SK-N-SH (cell line): ENCODE measurements at regions not wholly inside any gene's neighbourhood (a gene's known extent, or its start where the extent isn't known, plus 50 kb on each side); places are given as distances from the start of the nearest gene placed in this dataset.

Experiments used
- CTCF ChIA-PET: fragments of 300-600, 350-600 bp; formaldehyde crosslinking; extraction: SDS; loops from one replicate; lab custom pipeline; 2021; lab: Yijun Ruan, JAX
- POLR2A ChIA-PET: fragments of 350-600 bp; sonication (Branson Sonifier 250); formaldehyde crosslinking; extraction: SDS; loops from one replicate; lab custom pipeline; 2020; ENCODE audit warnings: antibody characterized with exemption, inconsistent platforms; lab: Yijun Ruan, JAX
- DNase-seq: peaks from one replicate; pipeline ENCODE4 v3.0.0; 2012
- H2AFZ ChIP-seq: fragments of 200-600 bp; sonication (generic); 2 replicates; pipeline ENCODE4 v1.8.1; 2016; ENCODE audit warnings: antibody characterized with exemption, mild to moderate bottlenecking, low read depth
- H3F3A ChIP-seq: fragments of 200-600 bp; sonication (generic); replicated peaks from 2 replicates; pipeline ENCODE3; 2016; ENCODE audit warnings: antibody characterized with exemption, mild to moderate bottlenecking; ENCODE audit not compliant: insufficient read depth
- H3K27ac ChIP-seq, 2 experiments: fragments of 200-500 bp in 1 of 2; fragments of 200-600 bp in 1 of 2; sonication (Bioruptor generic) in 1 of 2; sonication (generic), shearing (Covaris generic) in 1 of 2; 2 replicates each; pipeline versions ENCODE4 v1.5.1 to v1.6.1; 2014 to 2016; ENCODE audit warnings: low read depth in 2 of 2, inconsistent platforms in 1 of 2, low read length in 1 of 2, mild to moderate bottlenecking in 1 of 2, mixed read lengths in 1 of 2
- H3K27me3 ChIP-seq: fragments of 200-600 bp; sonication (generic), shearing (Covaris generic); 2 replicates; pipeline ENCODE4 v1.6.1; 2016; ENCODE audit warnings: mixed run types; ENCODE audit not compliant: insufficient read depth
- H3K36me3 ChIP-seq, 2 experiments: fragments of 200-500 bp in 1 of 2; fragments of 200-600 bp in 1 of 2; sonication (Bioruptor generic) in 1 of 2; sonication (generic) in 1 of 2; replicated peaks in 1 of 2; 2 replicates each; pipeline versions ENCODE3 to v1.5.1; 2014 to 2016; ENCODE audit warnings: low read length in 1 of 2, mild to moderate bottlenecking in 1 of 2; ENCODE audit not compliant: insufficient read depth in 2 of 2, control insufficient read depth in 1 of 2
- H3K4me1 ChIP-seq, 2 experiments: fragments of 200-500 bp in 1 of 2; fragments of 200-600 bp in 1 of 2; sonication (Bioruptor generic) in 1 of 2; sonication (generic), shearing (Covaris generic) in 1 of 2; 2 replicates each; pipeline versions ENCODE4 v1.5.1 to v1.6.1; 2014 to 2016; ENCODE audit warnings: low read depth in 1 of 2, low read length in 1 of 2, mixed run types in 1 of 2; ENCODE audit not compliant: insufficient read depth in 2 of 2, control insufficient read depth in 1 of 2
- H3K4me2 ChIP-seq: fragments of 200-600 bp; sonication (generic), shearing (Covaris generic); 2 replicates; pipeline ENCODE4 v1.6.1; 2017; ENCODE audit warnings: mixed run types
- H3K4me3 ChIP-seq, 2 experiments: fragments of 200-500 bp in 1 of 2; fragments of 200-600 bp in 1 of 2; sonication (Bioruptor generic) in 1 of 2; sonication (generic), shearing (Covaris generic) in 1 of 2; 2 replicates each; pipeline versions ENCODE4 v1.5.1 to v1.8.1; 2014 to 2016; ENCODE audit warnings: low read depth in 2 of 2, inconsistent platforms in 1 of 2, low read length in 1 of 2, mild to moderate bottlenecking in 1 of 2, mixed read lengths in 1 of 2, moderate library complexity in 1 of 2
- H3K79me2 ChIP-seq: fragments of 200-600 bp; sonication (generic); 2 replicates; pipeline ENCODE4 v1.8.1; 2017; ENCODE audit warnings: mild to moderate bottlenecking; ENCODE audit not compliant: insufficient read depth
- H3K9ac ChIP-seq: fragments of 200-600 bp; sonication (generic); 2 replicates; pipeline ENCODE4 v1.6.1; 2017; ENCODE audit warnings: mixed run types
- H3K9me2 ChIP-seq: fragments of 200-600 bp; sonication (generic); 2 replicates; pipeline ENCODE4 v1.6.1; 2017; ENCODE audit warnings: mixed run types
- H3K9me3 ChIP-seq: fragments of 200-600 bp; sonication (generic); 2 replicates; pipeline ENCODE4 v1.6.1; 2017; ENCODE audit warnings: mixed run types, mild to moderate bottlenecking, moderate library complexity
- H4K20me1 ChIP-seq: fragments of 200-600 bp; sonication (generic); 2 replicates; pipeline ENCODE4 v1.6.1; 2017; ENCODE audit warnings: mild to moderate bottlenecking, mixed run types; ENCODE audit not compliant: insufficient read depth
- CTCF ChIP-seq: fragments of 200-600 bp; sonication (generic); IDR thresholded peaks from 2 replicates; pipeline ENCODE4 v1.6.1; 2017; ENCODE audit warnings: antibody characterized with exemption, mild to moderate bottlenecking, moderate library complexity
- ELF1 ChIP-seq: IDR thresholded peaks from 2 replicates; pipeline ENCODE4 v1.4.0; 2012
- FOXJ3 ChIP-seq: sonication (generic); formaldehyde crosslinking; IDR thresholded peaks from 2 replicates; pipeline ENCODE4 v1.5.1; 2020; ENCODE audit warnings: mild to moderate bottlenecking, missing genetic modification reagents
- FOXM1 ChIP-seq: IDR thresholded peaks from 2 replicates; pipeline ENCODE4 v1.4.0; 2012; ENCODE audit warnings: low read depth, mild to moderate bottlenecking
- GABPA ChIP-seq: IDR thresholded peaks from 2 replicates; pipeline ENCODE4 v1.4.0; 2012; ENCODE audit warnings: low read depth, mild to moderate bottlenecking
- NFIC ChIP-seq: IDR thresholded peaks from 2 replicates; pipeline ENCODE4 v1.4.0; 2012; ENCODE audit warnings: borderline replicate concordance
- REST ChIP-seq: IDR thresholded peaks from 2 replicates; pipeline ENCODE4 v1.6.1; 2012; ENCODE audit warnings: mild to moderate bottlenecking, low read depth, low read length, moderate library complexity
- RXRA ChIP-seq: IDR thresholded peaks from 2 replicates; pipeline ENCODE4 v1.4.0; 2012; ENCODE audit warnings: low read depth, mild to moderate bottlenecking, borderline replicate concordance
- SIN3A ChIP-seq: IDR thresholded peaks from 2 replicates; pipeline ENCODE4 v1.6.1; 2012; ENCODE audit warnings: low read depth, mild to moderate bottlenecking, low read length, moderate library complexity, borderline replicate concordance
- SMC3 ChIP-seq: IDR thresholded peaks from 2 replicates; pipeline ENCODE4 v1.6.1; 2012; ENCODE audit warnings: low read depth, low read length, improper control_type of control experiment
- TCF12 ChIP-seq: IDR thresholded peaks from 2 replicates; pipeline ENCODE4 v1.4.0; 2012
- WGBS: methylation state at CpG from one replicate; pipeline ENCODE4 v1.1.6; 2017; ENCODE audit warnings: low lambda C conversion rate; 5-methylcytosine and 5-hydroxymethylcytosine counted together
- TF ChIP-seq, protein P1 (sequence below): IDR thresholded peaks from 2 replicates; pipeline ENCODE4 v1.4.0; 2012; ENCODE audit warnings: low read depth, borderline replicate concordance

GRCh38 chr2:158009399-158009798 is 92.3 kb upstream of the UPP2 start:
- CTCF ChIA-PET: interaction anchor here (0.7 to 3.5 kb wide), 3 partner anchors 227 to 517 kb away, joined by 3 to 15 read pairs (median 4); no protein-coding TSS in a partner anchor
- Histone ChIP-seq H4K20me1 (no peaks in the 10 kb centered on the region), H3K4me2 (no peak overlapping the region)
- TF ChIP-seq ELF1: no peak
- TF ChIP-seq CTCF: no peak
- TF ChIP-seq SIN3A: no peak
- no peak for TF ChIP-seq GABPA
- no peak for TF ChIP-seq REST
- TF ChIP-seq FOXM1: no peak
- TF ChIP-seq TCF12: no peak
- TF ChIP-seq SMC3: no peak
- no peak for TF ChIP-seq RXRA
- TF ChIP-seq, all 33 proteins: peak for 0
- Histone ChIP-seq H3K4me1 (peaks cover 1% of the 10 kb centered on the region in 2 experiments; a peak in 3 of 4 replicates), H3K27ac (no peak overlapping the region), H3K9ac (no peak overlapping the region), H3K9me3 (no peaks in the 10 kb centered on the region), H3F3A (no peaks in the 10 kb centered on the region), H3K36me3 (no peaks in the 10 kb centered on the region), H3K79me2 (no peaks in the 10 kb centered on the region), H3K9me2 (no peaks in the 10 kb centered on the region), H2AFZ (no peak overlapping the region), H3K4me3 (no peak overlapping the region), H3K27me3 (no peaks in the 10 kb centered on the region)
- 67% methylated on average over 4 of the region's 4 CpGs for WGBS
- DNase-seq: no peak
- POLR2A ChIA-PET: no interaction called here

- Histone ChIP-seq H3K9ac (no peak overlapping the region), H3K9me3 (no peaks in the 10 kb centered on the region), H3K27me3 (no peaks in the 10 kb centered on the region), H3K27ac (no peak overlapping the region), H2AFZ (no peak overlapping the region), H3K4me2 (no peak overlapping the region), H3K36me3 (no peaks in the 10 kb centered on the region), H3F3A (no peaks in the 10 kb centered on the region)
- POLR2A ChIA-PET: interaction anchor here (1.0 kb wide), 1 partner anchor 131 kb away, joined by 3 read pairs; the partner anchor contains the start of gene ACVR1
- no peak for DNase-seq
- 87% methylated on average over 9 of the region's 9 CpGs for WGBS
- no peak for TF ChIP-seq NFIC
- TF ChIP-seq FOXM1: no peak
- TF ChIP-seq RXRA: no peak
- TF ChIP-seq FOXJ3 (CRISPR knock-in tag): no peak
- TF ChIP-seq, protein P1, sequence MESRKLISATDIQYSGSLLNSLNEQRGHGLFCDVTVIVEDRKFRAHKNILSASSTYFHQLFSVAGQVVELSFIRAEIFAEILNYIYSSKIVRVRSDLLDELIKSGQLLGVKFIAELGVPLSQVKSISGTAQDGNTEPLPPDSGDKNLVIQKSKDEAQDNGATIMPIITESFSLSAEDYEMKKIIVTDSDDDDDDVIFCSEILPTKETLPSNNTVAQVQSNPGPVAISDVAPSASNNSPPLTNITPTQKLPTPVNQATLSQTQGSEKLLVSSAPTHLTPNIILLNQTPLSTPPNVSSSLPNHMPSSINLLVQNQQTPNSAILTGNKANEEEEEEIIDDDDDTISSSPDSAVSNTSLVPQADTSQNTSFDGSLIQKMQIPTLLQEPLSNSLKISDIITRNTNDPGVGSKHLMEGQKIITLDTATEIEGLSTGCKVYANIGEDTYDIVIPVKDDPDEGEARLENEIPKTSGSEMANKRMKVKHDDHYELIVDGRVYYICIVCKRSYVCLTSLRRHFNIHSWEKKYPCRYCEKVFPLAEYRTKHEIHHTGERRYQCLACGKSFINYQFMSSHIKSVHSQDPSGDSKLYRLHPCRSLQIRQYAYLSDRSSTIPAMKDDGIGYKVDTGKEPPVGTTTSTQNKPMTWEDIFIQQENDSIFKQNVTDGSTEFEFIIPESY: no peak
- TF ChIP-seq, all 33 proteins: peak for 0
- H3K4me3 ChIP-seq: no peak overlapping the region
- H3K4me1 ChIP-seq: peaks cover 4 to 10% of the 10 kb centered on the region in 2 experiments; a peak in 3 of 4 replicates
- CTCF ChIA-PET: interaction anchor here (0.7 to 3.5 kb wide), 5 partner anchors 17 to 237 kb away, joined by 3 to 15 read pairs (median 5); no protein-coding TSS in a partner anchor
- H3K79me2 ChIP-seq: no peaks in the 10 kb centered on the region
- H3K9me2 ChIP-seq: no peaks in the 10 kb centered on the region
- H4K20me1 ChIP-seq: no peaks in the 10 kb centered on the region
These were observed 94.5 kb upstream of the UPP2 start for GRCh38 chr2:158006961-158007719.
